Stomach (tissue), 4 donors: ENCODE measurements at regions not wholly inside any gene's neighbourhood (a gene's known extent, or its start where the extent isn't known, plus 50 kb on each side); places are given as distances from the start of the nearest gene placed in this dataset.

Experiments used
- POLR2A ChIP-seq, 4 donors: fragments of 450-650 bp; IDR thresholded peaks; one replicate each; pipeline ENCODE4 v1.6.1; 2016; ENCODE audit warnings: antibody characterized with exemption in 4 of 4, control low read depth in 2 of 4, mild to moderate bottlenecking in 1 of 4, moderate library complexity in 1 of 4
- TF ChIP-seq, protein P1 (sequence below), 7 experiments: fragments of 450-650 bp in 4 of 7; fragments of 200-600 bp in 3 of 7; sonication (generic) in 3 of 7; IDR thresholded peaks; one replicate each; pipeline ENCODE4 v1.5.1; 2016 to 2019; ENCODE audit warnings: antibody characterized with exemption in 7 of 7, control low read depth in 2 of 7, mild to moderate bottlenecking in 1 of 7

DNA sequence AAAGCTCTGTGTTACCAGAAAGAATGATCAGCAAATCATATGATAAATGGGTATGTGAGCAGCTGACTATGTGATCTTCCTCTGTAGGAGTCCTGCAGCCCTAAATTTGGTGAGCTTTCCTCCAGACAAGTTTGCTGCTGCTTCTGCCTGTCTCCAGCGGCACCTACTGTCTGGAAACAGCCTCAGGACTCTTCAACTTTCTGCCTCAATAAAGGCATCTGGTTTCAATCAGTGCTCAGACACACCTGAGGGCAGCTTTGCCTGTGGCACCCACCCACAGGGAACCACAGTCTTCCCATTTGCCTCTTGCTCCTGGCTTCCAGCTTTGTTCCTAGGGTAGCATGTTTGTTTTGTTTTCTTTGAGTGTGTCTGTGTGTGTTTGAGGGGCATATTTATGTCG is 727.9 kb upstream of the MAN1A1 start:
- no peak for TF ChIP-seq POLR2A (IDR thresholded peaks at IDR 0.05)
- TF ChIP-seq, protein P1, sequence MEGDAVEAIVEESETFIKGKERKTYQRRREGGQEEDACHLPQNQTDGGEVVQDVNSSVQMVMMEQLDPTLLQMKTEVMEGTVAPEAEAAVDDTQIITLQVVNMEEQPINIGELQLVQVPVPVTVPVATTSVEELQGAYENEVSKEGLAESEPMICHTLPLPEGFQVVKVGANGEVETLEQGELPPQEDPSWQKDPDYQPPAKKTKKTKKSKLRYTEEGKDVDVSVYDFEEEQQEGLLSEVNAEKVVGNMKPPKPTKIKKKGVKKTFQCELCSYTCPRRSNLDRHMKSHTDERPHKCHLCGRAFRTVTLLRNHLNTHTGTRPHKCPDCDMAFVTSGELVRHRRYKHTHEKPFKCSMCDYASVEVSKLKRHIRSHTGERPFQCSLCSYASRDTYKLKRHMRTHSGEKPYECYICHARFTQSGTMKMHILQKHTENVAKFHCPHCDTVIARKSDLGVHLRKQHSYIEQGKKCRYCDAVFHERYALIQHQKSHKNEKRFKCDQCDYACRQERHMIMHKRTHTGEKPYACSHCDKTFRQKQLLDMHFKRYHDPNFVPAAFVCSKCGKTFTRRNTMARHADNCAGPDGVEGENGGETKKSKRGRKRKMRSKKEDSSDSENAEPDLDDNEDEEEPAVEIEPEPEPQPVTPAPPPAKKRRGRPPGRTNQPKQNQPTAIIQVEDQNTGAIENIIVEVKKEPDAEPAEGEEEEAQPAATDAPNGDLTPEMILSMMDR (IDR thresholded peaks at IDR 0.05) = no peak
